ENCODE measurements at regions not wholly inside any gene's neighbourhood (a gene's known extent, or its start where the extent isn't known, plus 50 kb on each side); places are given as distances from the start of the nearest gene placed in this dataset.

GRCh38 chr13:68264692-68265091 is 1034.6 kb upstream of the PCDH9 start:
- H3K27me3 ChIP-seq (ENCODE audit: low read depth, low read length) = no peaks in the 10 kb centered on the region
- no peaks in the 10 kb centered on the region for H3K9me3 ChIP-seq (ENCODE audit: control insufficient read depth in 1 of 2, low read length in 2 of 2)
- H3K4me1 ChIP-seq (ENCODE audit: control insufficient read depth in 1 of 2, insufficient read depth in 2 of 2, low read length in 2 of 2) = no peaks in the 10 kb centered on the region
- no peak overlapping the region for H3K4me3 ChIP-seq (ENCODE audit: low read depth in 1 of 2, low read length in 2 of 2)
- H3K27ac ChIP-seq (ENCODE audit: low read length) = no peak overlapping the region
- H3K36me3 ChIP-seq (ENCODE audit: control insufficient read depth in 1 of 2, insufficient read depth in 2 of 2, low read length in 2 of 2) = no peaks in the 10 kb centered on the region

- no peaks in the 10 kb centered on the region for H3K27me3 ChIP-seq (ENCODE audit: low read depth, low read length)
- H3K27ac ChIP-seq (ENCODE audit: low read length) = no peak overlapping the region
- H3K9me3 ChIP-seq (ENCODE audit: control insufficient read depth in 1 of 2, low read length in 2 of 2) = no peaks in the 10 kb centered on the region
- H3K36me3 ChIP-seq (ENCODE audit: control insufficient read depth in 1 of 2, insufficient read depth in 2 of 2, low read length in 2 of 2) = no peaks in the 10 kb centered on the region
- H3K4me1 ChIP-seq (ENCODE audit: control insufficient read depth in 1 of 2, insufficient read depth in 2 of 2, low read length in 2 of 2) = no peaks in the 10 kb centered on the region
- no peak overlapping the region for H3K4me3 ChIP-seq (ENCODE audit: low read depth in 1 of 2, low read length in 2 of 2)
Measured at GRCh38 chr13:68261105-68261504, 1031.0 kb upstream of the PCDH9 start.

- H3K9me3 ChIP-seq (ENCODE audit: control insufficient read depth in 1 of 2, low read length in 2 of 2) = no peaks in the 10 kb centered on the region
- no peaks in the 10 kb centered on the region for H3K4me1 ChIP-seq (ENCODE audit: control insufficient read depth in 1 of 2, insufficient read depth in 2 of 2, low read length in 2 of 2)
- H3K27ac ChIP-seq (ENCODE audit: low read length) = no peak overlapping the region
- no peaks in the 10 kb centered on the region for H3K27me3 ChIP-seq (ENCODE audit: low read depth, low read length)
- H3K36me3 ChIP-seq (ENCODE audit: control insufficient read depth in 1 of 2, insufficient read depth in 2 of 2, low read length in 2 of 2) = no peaks in the 10 kb centered on the region
- no peak overlapping the region for H3K4me3 ChIP-seq (ENCODE audit: low read depth in 1 of 2, low read length in 2 of 2)
Measured at GRCh38 chr13:68257111-68257842, 1027.1 kb upstream of the PCDH9 start.

- Histone ChIP-seq H3K4me3 (ENCODE audit: low read depth in 1 of 2, low read length in 2 of 2) (no peak overlapping the region), H3K36me3 (ENCODE audit: control insufficient read depth in 1 of 2, insufficient read depth in 2 of 2, low read length in 2 of 2) (no peaks in the 10 kb centered on the region), H3K27me3 (ENCODE audit: low read depth, low read length) (no peaks in the 10 kb centered on the region), H3K4me1 (ENCODE audit: control insufficient read depth in 1 of 2, insufficient read depth in 2 of 2, low read length in 2 of 2) (no peaks in the 10 kb centered on the region), H3K27ac (ENCODE audit: low read length) (no peak overlapping the region), H3K9me3 (ENCODE audit: control insufficient read depth in 1 of 2, low read length in 2 of 2) (no peaks in the 10 kb centered on the region)
Measured at GRCh38 chr13:68254151-68254550, 1024.0 kb upstream of the PCDH9 start.

- no peaks in the 10 kb centered on the region for H3K36me3 ChIP-seq (ENCODE audit: control insufficient read depth in 1 of 2, insufficient read depth in 2 of 2, low read length in 2 of 2)
- H3K4me1 ChIP-seq (ENCODE audit: control insufficient read depth in 1 of 2, insufficient read depth in 2 of 2, low read length in 2 of 2) = no peaks in the 10 kb centered on the region
- no peak overlapping the region for H3K4me3 ChIP-seq (ENCODE audit: low read depth in 1 of 2, low read length in 2 of 2)
Measured at GRCh38 chr13:68234274-68234673, 1004.1 kb upstream of the PCDH9 start.

GRCh38 chr13:68232351-68233130 is 1002.4 kb upstream of the PCDH9 start:
- H3K4me3 ChIP-seq (ENCODE audit: low read depth in 1 of 2, low read length in 2 of 2) = no peak overlapping the region

More at GRCh38 chr13:68234274-68234673, 1004.1 kb upstream of the PCDH9 start:
- Histone ChIP-seq H3K27ac (ENCODE audit: low read length) (no peak overlapping the region), H3K9me3 (ENCODE audit: control insufficient read depth in 1 of 2, low read length in 2 of 2) (no peaks in the 10 kb centered on the region), H3K27me3 (ENCODE audit: low read depth, low read length) (no peaks in the 10 kb centered on the region)

GRCh38 chr13:68214691-68215415 is 984.7 kb upstream of the PCDH9 start:
- Histone ChIP-seq H3K9me3 (ENCODE audit: control insufficient read depth in 1 of 2, low read length in 2 of 2) (no peaks in the 10 kb centered on the region), H3K27me3 (ENCODE audit: low read depth, low read length) (no peaks in the 10 kb centered on the region), H3K27ac (ENCODE audit: low read length) (no peak overlapping the region), H3K36me3 (ENCODE audit: control insufficient read depth in 1 of 2, insufficient read depth in 2 of 2, low read length in 2 of 2) (no peaks in the 10 kb centered on the region), H3K4me3 (ENCODE audit: low read depth in 1 of 2, low read length in 2 of 2) (no peak overlapping the region), H3K4me1 (ENCODE audit: control insufficient read depth in 1 of 2, insufficient read depth in 2 of 2, low read length in 2 of 2) (no peaks in the 10 kb centered on the region)

More at GRCh38 chr13:68232351-68233130, 1002.4 kb upstream of the PCDH9 start:
- H3K36me3 ChIP-seq (ENCODE audit: control insufficient read depth in 1 of 2, insufficient read depth in 2 of 2, low read length in 2 of 2) = no peaks in the 10 kb centered on the region
- no peak overlapping the region for H3K27ac ChIP-seq (ENCODE audit: low read length)
- H3K4me1 ChIP-seq (ENCODE audit: control insufficient read depth in 1 of 2, insufficient read depth in 2 of 2, low read length in 2 of 2) = no peaks in the 10 kb centered on the region
- H3K9me3 ChIP-seq (ENCODE audit: control insufficient read depth in 1 of 2, low read length in 2 of 2) = no peaks in the 10 kb centered on the region
- no peaks in the 10 kb centered on the region for H3K27me3 ChIP-seq (ENCODE audit: low read depth, low read length)

- no peaks in the 10 kb centered on the region for H3K4me1 ChIP-seq (ENCODE audit: control insufficient read depth in 1 of 2, insufficient read depth in 2 of 2, low read length in 2 of 2)
- H3K36me3 ChIP-seq (ENCODE audit: control insufficient read depth in 1 of 2, insufficient read depth in 2 of 2, low read length in 2 of 2) = no peaks in the 10 kb centered on the region
- no peak overlapping the region for H3K4me3 ChIP-seq (ENCODE audit: low read depth in 1 of 2, low read length in 2 of 2)
- H3K9me3 ChIP-seq (ENCODE audit: control insufficient read depth in 1 of 2, low read length in 2 of 2) = no peaks in the 10 kb centered on the region
- no peaks in the 10 kb centered on the region for H3K27me3 ChIP-seq (ENCODE audit: low read depth, low read length)
- H3K27ac ChIP-seq (ENCODE audit: low read length) = no peak overlapping the region
Measured at GRCh38 chr13:68199271-68199670, 969.1 kb upstream of the PCDH9 start.

- no peak overlapping the region for H3K4me3 ChIP-seq (ENCODE audit: low read depth in 1 of 2, low read length in 2 of 2)
- H3K27me3 ChIP-seq (ENCODE audit: low read depth, low read length) = no peaks in the 10 kb centered on the region
- H3K4me1 ChIP-seq (ENCODE audit: control insufficient read depth in 1 of 2, insufficient read depth in 2 of 2, low read length in 2 of 2) = no peaks in the 10 kb centered on the region
- no peaks in the 10 kb centered on the region for H3K36me3 ChIP-seq (ENCODE audit: control insufficient read depth in 1 of 2, insufficient read depth in 2 of 2, low read length in 2 of 2)
- no peaks in the 10 kb centered on the region for H3K9me3 ChIP-seq (ENCODE audit: control insufficient read depth in 1 of 2, low read length in 2 of 2)
- H3K27ac ChIP-seq (ENCODE audit: low read length) = no peak overlapping the region
Measured at GRCh38 chr13:68190818-68191217, 960.7 kb upstream of the PCDH9 start.

- no peaks in the 10 kb centered on the region for H3K27me3 ChIP-seq (ENCODE audit: low read depth, low read length)
- H3K9me3 ChIP-seq (ENCODE audit: control insufficient read depth in 1 of 2, low read length in 2 of 2) = no peaks in the 10 kb centered on the region
- H3K4me3 ChIP-seq (ENCODE audit: low read depth in 1 of 2, low read length in 2 of 2) = no peak overlapping the region
- H3K36me3 ChIP-seq (ENCODE audit: control insufficient read depth in 1 of 2, insufficient read depth in 2 of 2, low read length in 2 of 2) = no peaks in the 10 kb centered on the region
- H3K27ac ChIP-seq (ENCODE audit: low read length) = no peak overlapping the region
- no peaks in the 10 kb centered on the region for H3K4me1 ChIP-seq (ENCODE audit: control insufficient read depth in 1 of 2, insufficient read depth in 2 of 2, low read length in 2 of 2)
Measured at GRCh38 chr13:68185444-68186141, 955.5 kb upstream of the PCDH9 start.

- H3K27me3 ChIP-seq (ENCODE audit: low read depth, low read length) = no peaks in the 10 kb centered on the region
- peaks cover 0 to 4% of the 10 kb centered on the region in 2 donors for H3K9me3 ChIP-seq (ENCODE audit: control insufficient read depth in 1 of 2, low read length in 2 of 2)
- H3K36me3 ChIP-seq (ENCODE audit: control insufficient read depth in 1 of 2, insufficient read depth in 2 of 2, low read length in 2 of 2) = no peaks in the 10 kb centered on the region
- H3K27ac ChIP-seq (ENCODE audit: low read length) = no peak overlapping the region
- no peaks in the 10 kb centered on the region for H3K4me1 ChIP-seq (ENCODE audit: control insufficient read depth in 1 of 2, insufficient read depth in 2 of 2, low read length in 2 of 2)
- no peak overlapping the region for H3K4me3 ChIP-seq (ENCODE audit: low read depth in 1 of 2, low read length in 2 of 2)
Measured at GRCh38 chr13:68176475-68176874, 946.3 kb upstream of the PCDH9 start.

Data from muscle layer of duodenum (tissue), 2 donors.